ENCODE measurements at regions not wholly inside any gene's neighbourhood (a gene's known extent, or its start where the extent isn't known, plus 50 kb on each side); places are given as distances from the start of the nearest gene placed in this dataset.

- no TSS peak for BruUV-seq (replicated peaks)
- no peak overlapping the region for H2AFZ ChIP-seq
- no peak for DNase-seq
- no peak overlapping the region for H3K4me2 ChIP-seq
- H3K9me3 ChIP-seq (ENCODE audit: insufficient read depth, low read depth) = no peaks in the 10 kb centered on the region
- H3F3A ChIP-seq (ENCODE audit: insufficient read depth, low read depth) = no peaks in the 10 kb centered on the region
- no peak overlapping the region for H3K4me3 ChIP-seq
- TF ChIP-seq CTCF (conservative IDR thresholded peaks at IDR 0.05) (no peak), EZH2 (IDR thresholded peaks at IDR 0.05; ENCODE audit: low read depth) (no peak)
- no peaks in the 10 kb centered on the region for H3K4me1 ChIP-seq (replicated peaks; ENCODE audit: insufficient read depth)
- no peaks in the 10 kb centered on the region for H3K79me2 ChIP-seq (ENCODE audit: low read depth)
- intact Hi-C loops (cut with micrococcal nuclease; ENCODE audit: unreplicated experiment) = no loop called here
- no peak overlapping the region for H3K27ac ChIP-seq
- ChIA-PET POLR2A (ENCODE audit: unreplicated experiment) (no interaction called here), CTCF (no interaction called here)
- no peaks in the 10 kb centered on the region for H3K9me2 ChIP-seq (ENCODE audit: insufficient read depth)
- no peaks in the 10 kb centered on the region for H4K20me1 ChIP-seq (ENCODE audit: insufficient read depth)
- no peaks in the 10 kb centered on the region for H3K36me3 ChIP-seq (ENCODE audit: low read depth)
- H3K27me3 ChIP-seq (ENCODE audit: insufficient read depth, low read depth) = no peaks in the 10 kb centered on the region
These were observed 221.2 kb downstream of the PRDM2 start for GRCh38 chr1:13921190-13921589.

GRCh38 chr1:13922466-13923110 is 222.6 kb downstream of the PRDM2 start:
- H2AFZ ChIP-seq = no peak overlapping the region
- DNase-seq = no peak
- H3K27me3 ChIP-seq (ENCODE audit: insufficient read depth, low read depth) = no peaks in the 10 kb centered on the region
- H3K4me3 ChIP-seq = no peak overlapping the region
- no peaks in the 10 kb centered on the region for H4K20me1 ChIP-seq (ENCODE audit: insufficient read depth)
- intact Hi-C loops (cut with micrococcal nuclease; ENCODE audit: unreplicated experiment) = no loop called here
- no peak overlapping the region for H3K4me2 ChIP-seq
- TF ChIP-seq EZH2 (IDR thresholded peaks at IDR 0.05; ENCODE audit: low read depth) (no peak), CTCF (conservative IDR thresholded peaks at IDR 0.05) (no peak)
- CTCF ChIA-PET = no interaction called here
- no peaks in the 10 kb centered on the region for H3K4me1 ChIP-seq (replicated peaks; ENCODE audit: insufficient read depth)
- no TSS peak for BruUV-seq (replicated peaks)
- no peaks in the 10 kb centered on the region for H3K9me3 ChIP-seq (ENCODE audit: insufficient read depth, low read depth)
- POLR2A ChIA-PET (ENCODE audit: unreplicated experiment) = no interaction called here
- H3K9me2 ChIP-seq (ENCODE audit: insufficient read depth) = no peaks in the 10 kb centered on the region
- H3K79me2 ChIP-seq (ENCODE audit: low read depth) = no peaks in the 10 kb centered on the region
- H3K36me3 ChIP-seq (ENCODE audit: low read depth) = no peaks in the 10 kb centered on the region
- H3F3A ChIP-seq (ENCODE audit: insufficient read depth, low read depth) = no peaks in the 10 kb centered on the region
- no peak overlapping the region for H3K27ac ChIP-seq

- H3K9me2 ChIP-seq (ENCODE audit: insufficient read depth) = no peaks in the 10 kb centered on the region
- H3K79me2 ChIP-seq (ENCODE audit: low read depth) = no peaks in the 10 kb centered on the region
- H3K9me3 ChIP-seq (ENCODE audit: insufficient read depth, low read depth) = no peaks in the 10 kb centered on the region
- no peak overlapping the region for H3K4me3 ChIP-seq
- H3K4me2 ChIP-seq = no peak overlapping the region
- BruUV-seq (replicated peaks) = no TSS peak
- intact Hi-C loops (cut with micrococcal nuclease; ENCODE audit: unreplicated experiment) = no loop called here
- H2AFZ ChIP-seq = no peak overlapping the region
- no peak overlapping the region for H3K27ac ChIP-seq
- no peaks in the 10 kb centered on the region for H3F3A ChIP-seq (ENCODE audit: insufficient read depth, low read depth)
- no peak for TF ChIP-seq CTCF (conservative IDR thresholded peaks at IDR 0.05)
- no peak for TF ChIP-seq EZH2 (IDR thresholded peaks at IDR 0.05; ENCODE audit: low read depth)
- DNase-seq = no peak
- ChIA-PET CTCF (no interaction called here), POLR2A (ENCODE audit: unreplicated experiment) (no interaction called here)
- H3K27me3 ChIP-seq (ENCODE audit: insufficient read depth, low read depth) = no peaks in the 10 kb centered on the region
- H4K20me1 ChIP-seq (ENCODE audit: insufficient read depth) = no peaks in the 10 kb centered on the region
- no peaks in the 10 kb centered on the region for H3K36me3 ChIP-seq (ENCODE audit: low read depth)
- H3K4me1 ChIP-seq (replicated peaks; ENCODE audit: insufficient read depth) = no peaks in the 10 kb centered on the region
These were observed 226.6 kb downstream of the PRDM2 start for GRCh38 chr1:13926556-13926955.

All from PC-9 (cell line).